ENCODE measurements at regions not wholly inside any gene's neighbourhood (a gene's known extent, or its start where the extent isn't known, plus 50 kb on each side); places are given as distances from the start of the nearest gene placed in this dataset.

GRCh38 chr16:26752166-26752565, 314.6 kb upstream of the C16orf82 start:
- H3K27me3 ChIP-seq (replicated peaks; ENCODE audit: control insufficient read depth, insufficient read depth, low read length): no peaks in the 10 kb centered on the region
- no peak overlapping the region for H3K9ac ChIP-seq (ENCODE audit: low read length)
- no peaks in the 10 kb centered on the region for H3K4me1 ChIP-seq (ENCODE audit: control insufficient read depth, insufficient read depth, low read length)
- H3K4me3 ChIP-seq (ENCODE audit: low read length): no peak overlapping the region
- no peaks in the 10 kb centered on the region for H3K36me3 ChIP-seq (ENCODE audit: control insufficient read depth, insufficient read depth, low read length, severe bottlenecking)
- DNase-seq (ENCODE audit: low read depth): no peak
- no peaks in the 10 kb centered on the region for H3K9me3 ChIP-seq (ENCODE audit: control insufficient read depth, low read length)

GRCh38 chr16:26756633-26757032, 310.1 kb upstream of the C16orf82 start:
- no peaks in the 10 kb centered on the region for H3K4me1 ChIP-seq (ENCODE audit: control insufficient read depth, insufficient read depth, low read length)
- no peaks in the 10 kb centered on the region for H3K36me3 ChIP-seq (ENCODE audit: control insufficient read depth, insufficient read depth, low read length, severe bottlenecking)
- DNase-seq (ENCODE audit: low read depth): no peak
- H3K9ac ChIP-seq (ENCODE audit: low read length): no peak overlapping the region
- no peaks in the 10 kb centered on the region for H3K27me3 ChIP-seq (replicated peaks; ENCODE audit: control insufficient read depth, insufficient read depth, low read length)
- no peak overlapping the region for H3K4me3 ChIP-seq (ENCODE audit: low read length)
- H3K9me3 ChIP-seq (ENCODE audit: control insufficient read depth, low read length): no peaks in the 10 kb centered on the region

- DNase-seq (ENCODE audit: low read depth): no peak
- Histone ChIP-seq H3K4me3 (ENCODE audit: low read length) (no peak overlapping the region), H3K27me3 (replicated peaks; ENCODE audit: control insufficient read depth, insufficient read depth, low read length) (peaks cover 3% of the 10 kb centered on the region), H3K9me3 (ENCODE audit: control insufficient read depth, low read length) (no peaks in the 10 kb centered on the region), H3K4me1 (ENCODE audit: control insufficient read depth, insufficient read depth, low read length) (no peaks in the 10 kb centered on the region), H3K9ac (ENCODE audit: low read length) (no peak overlapping the region), H3K36me3 (ENCODE audit: control insufficient read depth, insufficient read depth, low read length, severe bottlenecking) (no peaks in the 10 kb centered on the region)
These were observed 304.1 kb upstream of the C16orf82 start for GRCh38 chr16:26762594-26762993.

GRCh38 chr16:26765087-26765486, 301.6 kb upstream of the C16orf82 start:
- DNase-seq (ENCODE audit: low read depth): no peak
- Histone ChIP-seq H3K4me3 (ENCODE audit: low read length) (no peak overlapping the region), H3K27me3 (replicated peaks; ENCODE audit: control insufficient read depth, insufficient read depth, low read length) (peaks cover 8% of the 10 kb centered on the region), H3K36me3 (ENCODE audit: control insufficient read depth, insufficient read depth, low read length, severe bottlenecking) (no peaks in the 10 kb centered on the region), H3K9ac (ENCODE audit: low read length) (no peak overlapping the region), H3K4me1 (ENCODE audit: control insufficient read depth, insufficient read depth, low read length) (no peaks in the 10 kb centered on the region), H3K9me3 (ENCODE audit: control insufficient read depth, low read length) (no peaks in the 10 kb centered on the region)

- DNase-seq (ENCODE audit: low read depth): no peak
- H3K4me3 ChIP-seq (ENCODE audit: low read length): no peak overlapping the region
- H3K27me3 ChIP-seq (replicated peaks; ENCODE audit: control insufficient read depth, insufficient read depth, low read length): peaks cover 17% of the 10 kb centered on the region
- no peaks in the 10 kb centered on the region for H3K36me3 ChIP-seq (ENCODE audit: control insufficient read depth, insufficient read depth, low read length, severe bottlenecking)
- H3K4me1 ChIP-seq (ENCODE audit: control insufficient read depth, insufficient read depth, low read length): no peaks in the 10 kb centered on the region
- no peaks in the 10 kb centered on the region for H3K9me3 ChIP-seq (ENCODE audit: control insufficient read depth, low read length)
- no peak overlapping the region for H3K9ac ChIP-seq (ENCODE audit: low read length)
These were observed 298.2 kb upstream of the C16orf82 start for GRCh38 chr16:26768385-26769010.

GRCh38 chr16:26770547-26770946, 296.2 kb upstream of the C16orf82 start:
- H3K4me3 ChIP-seq (ENCODE audit: low read length): no peak overlapping the region
- no peak for DNase-seq (ENCODE audit: low read depth)
- no peaks in the 10 kb centered on the region for H3K4me1 ChIP-seq (ENCODE audit: control insufficient read depth, insufficient read depth, low read length)
- no peaks in the 10 kb centered on the region for H3K36me3 ChIP-seq (ENCODE audit: control insufficient read depth, insufficient read depth, low read length, severe bottlenecking)
- no peaks in the 10 kb centered on the region for H3K9me3 ChIP-seq (ENCODE audit: control insufficient read depth, low read length)
- peaks cover 22% of the 10 kb centered on the region for H3K27me3 ChIP-seq (replicated peaks; ENCODE audit: control insufficient read depth, insufficient read depth, low read length)
- H3K9ac ChIP-seq (ENCODE audit: low read length): no peak overlapping the region

- no peak overlapping the region for H3K4me3 ChIP-seq (ENCODE audit: low read length)
- H3K4me1 ChIP-seq (ENCODE audit: control insufficient read depth, insufficient read depth, low read length): no peaks in the 10 kb centered on the region
- H3K36me3 ChIP-seq (ENCODE audit: control insufficient read depth, insufficient read depth, low read length, severe bottlenecking): no peaks in the 10 kb centered on the region
- H3K9me3 ChIP-seq (ENCODE audit: control insufficient read depth, low read length): no peaks in the 10 kb centered on the region
- DNase-seq (ENCODE audit: low read depth): no peak
- H3K9ac ChIP-seq (ENCODE audit: low read length): no peak overlapping the region
- peaks cover 23% of the 10 kb centered on the region for H3K27me3 ChIP-seq (replicated peaks; ENCODE audit: control insufficient read depth, insufficient read depth, low read length)
These were observed 294.2 kb upstream of the C16orf82 start for GRCh38 chr16:26772503-26772902.

GRCh38 chr16:26777821-26778220, 288.9 kb upstream of the C16orf82 start:
- H3K9me3 ChIP-seq (ENCODE audit: control insufficient read depth, low read length): no peaks in the 10 kb centered on the region
- no peak for DNase-seq (ENCODE audit: low read depth)
- no peaks in the 10 kb centered on the region for H3K36me3 ChIP-seq (ENCODE audit: control insufficient read depth, insufficient read depth, low read length, severe bottlenecking)
- H3K4me1 ChIP-seq (ENCODE audit: control insufficient read depth, insufficient read depth, low read length): no peaks in the 10 kb centered on the region
- no peak overlapping the region for H3K9ac ChIP-seq (ENCODE audit: low read length)
- H3K4me3 ChIP-seq (ENCODE audit: low read length): no peak overlapping the region
- H3K27me3 ChIP-seq (replicated peaks; ENCODE audit: control insufficient read depth, insufficient read depth, low read length): peaks cover 18% of the 10 kb centered on the region

- no peak for DNase-seq (ENCODE audit: low read depth)
- no peaks in the 10 kb centered on the region for H3K9me3 ChIP-seq (ENCODE audit: control insufficient read depth, low read length)
- H3K27me3 ChIP-seq (replicated peaks; ENCODE audit: control insufficient read depth, insufficient read depth, low read length): peaks cover 18% of the 10 kb centered on the region
- H3K36me3 ChIP-seq (ENCODE audit: control insufficient read depth, insufficient read depth, low read length, severe bottlenecking): no peaks in the 10 kb centered on the region
- no peak overlapping the region for H3K4me3 ChIP-seq (ENCODE audit: low read length)
- H3K9ac ChIP-seq (ENCODE audit: low read length): no peak overlapping the region
- no peaks in the 10 kb centered on the region for H3K4me1 ChIP-seq (ENCODE audit: control insufficient read depth, insufficient read depth, low read length)
These were observed 278.8 kb upstream of the C16orf82 start for GRCh38 chr16:26787924-26788323.

- no peaks in the 10 kb centered on the region for H3K4me1 ChIP-seq (ENCODE audit: control insufficient read depth, insufficient read depth, low read length)
- H3K36me3 ChIP-seq (ENCODE audit: control insufficient read depth, insufficient read depth, low read length, severe bottlenecking): no peaks in the 10 kb centered on the region
- peaks cover 24% of the 10 kb centered on the region for H3K27me3 ChIP-seq (replicated peaks; ENCODE audit: control insufficient read depth, insufficient read depth, low read length)
- DNase-seq (ENCODE audit: low read depth): no peak
- no peaks in the 10 kb centered on the region for H3K9me3 ChIP-seq (ENCODE audit: control insufficient read depth, low read length)
- H3K4me3 ChIP-seq (ENCODE audit: low read length): no peak overlapping the region
- no peak overlapping the region for H3K9ac ChIP-seq (ENCODE audit: low read length)
These were observed 275.6 kb upstream of the C16orf82 start for GRCh38 chr16:26791169-26791568.

GRCh38 chr16:26795184-26795583, 271.5 kb upstream of the C16orf82 start:
- Histone ChIP-seq H3K4me3 (ENCODE audit: low read length) (no peak overlapping the region), H3K27me3 (replicated peaks; ENCODE audit: control insufficient read depth, insufficient read depth, low read length) (peaks cover 38% of the 10 kb centered on the region), H3K9ac (ENCODE audit: low read length) (no peak overlapping the region), H3K4me1 (ENCODE audit: control insufficient read depth, insufficient read depth, low read length) (no peaks in the 10 kb centered on the region), H3K36me3 (ENCODE audit: control insufficient read depth, insufficient read depth, low read length, severe bottlenecking) (no peaks in the 10 kb centered on the region), H3K9me3 (ENCODE audit: control insufficient read depth, low read length) (no peaks in the 10 kb centered on the region)
- no peak for DNase-seq (ENCODE audit: low read depth)

- DNase-seq (ENCODE audit: low read depth): no peak
- H3K27me3 ChIP-seq (replicated peaks; ENCODE audit: control insufficient read depth, insufficient read depth, low read length): peaks cover 27% of the 10 kb centered on the region
These were observed 265.1 kb upstream of the C16orf82 start for GRCh38 chr16:26801628-26802027.

More at GRCh38 chr16:26801628-26802027, 265.1 kb upstream of the C16orf82 start:
- Histone ChIP-seq H3K4me3 (ENCODE audit: low read length) (no peak overlapping the region), H3K36me3 (ENCODE audit: control insufficient read depth, insufficient read depth, low read length, severe bottlenecking) (no peaks in the 10 kb centered on the region), H3K9ac (ENCODE audit: low read length) (no peak overlapping the region), H3K4me1 (ENCODE audit: control insufficient read depth, insufficient read depth, low read length) (no peaks in the 10 kb centered on the region), H3K9me3 (ENCODE audit: control insufficient read depth, low read length) (no peaks in the 10 kb centered on the region)

Measured in adipocyte (in vitro differentiated cells).